NCI-H2029 treated with DMSO at 0.1 percent for 48 hours (cell line): ENCODE measurements at regions not wholly inside any gene's neighbourhood (a gene's known extent, or its start where the extent isn't known, plus 50 kb on each side); places are given as distances from the start of the nearest gene placed in this dataset.

ENCODE experiments used
- DNase-seq: peaks from one replicate; lab custom pipeline; 2025; lab: John Stamatoyannopoulos, UW

- DNase-seq: peak; percentile 32
Observed at GRCh38 chr4:119932277-119932676, 134.4 kb downstream of the MAD2L1 start.

GRCh38 chr4:119930546-119930945 is 136.1 kb downstream of the MAD2L1 start:
- no peak for DNase-seq

GRCh38 chr4:119921830-119922229 is 144.8 kb downstream of the MAD2L1 start:
- DNase-seq: no peak

- no peak for DNase-seq
Observed at GRCh38 chr4:119906277-119906676, 160.4 kb downstream of the MAD2L1 start.

- DNase-seq: no peak
Observed at GRCh38 chr4:119898211-119898610, 168.4 kb downstream of the MAD2L1 start.

- DNase-seq: no peak
Observed at GRCh38 chr4:119897260-119897659, 169.4 kb downstream of the MAD2L1 start.

- DNase-seq: no peak
Observed at GRCh38 chr4:119894650-119895208, 171.9 kb downstream of the MAD2L1 start.

- no peak for DNase-seq
Observed at GRCh38 chr4:119873794-119874325, 192.8 kb downstream of the MAD2L1 start.

- no peak for DNase-seq
Observed at GRCh38 chr4:119873132-119873531, 193.5 kb downstream of the MAD2L1 start.

GRCh38 chr4:119872371-119873016 is 194.2 kb downstream of the MAD2L1 start:
- no peak for DNase-seq

GRCh38 chr4:119870856-119871255 is 195.8 kb downstream of the MAD2L1 start:
- DNase-seq: no peak

- DNase-seq: no peak
Observed at GRCh38 chr4:119865789-119866188, 200.9 kb downstream of the MAD2L1 start.

GRCh38 chr4:119865389-119865788 is 201.3 kb downstream of the MAD2L1 start:
- DNase-seq: no peak

- DNase-seq: no peak
Observed at GRCh38 chr4:119861731-119862130, 204.9 kb downstream of the MAD2L1 start.

GRCh38 chr4:119858176-119858575 is 208.5 kb downstream of the MAD2L1 start:
- no peak for DNase-seq

GRCh38 chr4:119854364-119854763 is 212.3 kb downstream of the MAD2L1 start:
- no peak for DNase-seq

GRCh38 chr4:119851649-119852048 is 215.0 kb downstream of the MAD2L1 start:
- DNase-seq: no peak

- no peak for DNase-seq
Observed at GRCh38 chr4:119841361-119841760, 212.8 kb upstream of the PDE5A start.

- DNase-seq: no peak
Observed at GRCh38 chr4:119835613-119835910, 207.0 kb upstream of the PDE5A start.

- DNase-seq: no peak
Observed at GRCh38 chr4:119834906-119835612, 206.5 kb upstream of the PDE5A start.

- DNase-seq: no peak
Observed at GRCh38 chr4:119833611-119834010, 205.0 kb upstream of the PDE5A start.

- DNase-seq: no peak
Observed at GRCh38 chr4:119832776-119833175, 204.2 kb upstream of the PDE5A start.

- no peak for DNase-seq
Observed at GRCh38 chr4:119829326-119829725, 200.7 kb upstream of the PDE5A start.
